ENCODE measurements at regions not wholly inside any gene's neighbourhood (a gene's known extent, or its start where the extent isn't known, plus 50 kb on each side); places are given as distances from the start of the nearest gene placed in this dataset.

DNA sequence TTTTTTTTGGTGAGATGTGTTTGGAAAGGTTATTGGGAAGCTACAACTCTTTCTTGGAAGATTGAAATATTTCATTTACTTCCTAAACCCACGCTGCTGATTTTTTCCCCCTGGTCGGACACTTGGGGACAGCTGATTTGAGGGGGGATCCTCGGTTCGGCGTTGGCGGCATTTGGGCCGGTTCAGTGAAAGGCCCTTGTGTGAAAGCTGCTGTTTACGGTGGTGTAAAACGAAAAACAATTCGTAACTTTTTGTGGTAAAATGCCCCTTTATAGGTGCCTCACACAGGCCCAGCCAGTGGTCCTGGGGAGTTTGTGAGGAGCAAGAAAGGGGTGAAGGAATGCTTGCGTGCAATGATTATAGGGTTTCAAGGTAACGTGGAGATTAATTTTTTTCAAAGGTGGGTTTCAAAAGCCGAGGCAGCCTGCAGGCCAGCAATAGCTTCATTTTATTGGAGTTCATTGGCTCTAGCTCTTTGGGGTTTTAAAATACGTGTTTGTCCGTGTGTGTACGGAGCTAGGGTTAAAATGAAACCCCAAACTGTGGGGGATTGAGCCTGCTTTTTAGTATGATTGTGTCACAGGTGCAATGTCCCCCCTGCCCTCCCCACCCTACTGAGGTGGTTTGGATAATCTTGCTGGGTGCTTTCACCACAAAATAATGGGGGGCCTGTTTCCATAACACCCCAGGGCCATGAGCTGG is 77.2 kb upstream of the PPARA start:
- DNase-seq (ENCODE audit: low spot score) = no peak
- in situ Hi-C loops (cut with HindIII; ENCODE audit: low sequenced_read_pairs) = no loop called here

DNA sequence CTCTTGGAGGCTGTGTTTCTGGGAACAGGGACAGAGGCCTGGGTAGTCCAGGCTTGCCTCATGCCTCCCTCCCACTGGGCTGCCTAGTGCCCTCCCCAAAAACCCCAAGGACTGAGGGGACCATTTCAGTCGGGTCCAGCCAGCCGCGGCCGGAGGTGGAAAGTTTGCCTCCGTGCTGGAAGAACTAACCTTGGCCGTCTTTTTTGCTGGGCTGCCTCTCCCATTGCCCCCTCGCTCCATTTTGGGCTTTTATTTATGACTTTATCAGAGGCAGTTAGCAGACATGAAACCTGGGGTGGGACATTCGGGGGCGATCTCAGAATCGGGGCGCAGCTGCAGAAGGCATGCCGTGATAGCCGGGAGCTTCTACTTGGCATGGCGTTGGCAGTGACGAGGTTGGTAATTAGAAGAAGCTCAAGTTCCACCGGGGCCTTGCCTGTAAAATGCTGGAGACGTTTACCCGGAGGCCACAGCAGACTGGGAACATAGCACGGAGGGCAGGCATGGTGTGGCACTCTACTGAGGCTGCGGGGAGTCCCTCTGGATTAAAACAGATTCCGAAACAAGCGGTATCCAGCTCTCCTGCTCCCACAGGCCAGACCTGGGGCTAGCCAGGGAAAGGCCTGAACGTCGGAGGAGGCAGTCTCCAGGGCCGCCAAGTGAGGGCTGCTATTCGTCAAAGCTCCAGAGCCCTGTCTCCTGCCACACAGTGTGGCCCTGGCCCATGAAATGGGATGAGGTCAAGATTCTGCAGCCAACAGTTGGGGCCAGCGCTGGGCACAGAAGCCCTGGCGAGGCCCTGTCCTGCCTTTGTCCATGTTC is 76.4 kb upstream of the PPARA start:
- in situ Hi-C loops (cut with HindIII; ENCODE audit: low sequenced_read_pairs) = no loop called here
- peak; percentile 72 for DNase-seq (ENCODE audit: low spot score)

DNA sequence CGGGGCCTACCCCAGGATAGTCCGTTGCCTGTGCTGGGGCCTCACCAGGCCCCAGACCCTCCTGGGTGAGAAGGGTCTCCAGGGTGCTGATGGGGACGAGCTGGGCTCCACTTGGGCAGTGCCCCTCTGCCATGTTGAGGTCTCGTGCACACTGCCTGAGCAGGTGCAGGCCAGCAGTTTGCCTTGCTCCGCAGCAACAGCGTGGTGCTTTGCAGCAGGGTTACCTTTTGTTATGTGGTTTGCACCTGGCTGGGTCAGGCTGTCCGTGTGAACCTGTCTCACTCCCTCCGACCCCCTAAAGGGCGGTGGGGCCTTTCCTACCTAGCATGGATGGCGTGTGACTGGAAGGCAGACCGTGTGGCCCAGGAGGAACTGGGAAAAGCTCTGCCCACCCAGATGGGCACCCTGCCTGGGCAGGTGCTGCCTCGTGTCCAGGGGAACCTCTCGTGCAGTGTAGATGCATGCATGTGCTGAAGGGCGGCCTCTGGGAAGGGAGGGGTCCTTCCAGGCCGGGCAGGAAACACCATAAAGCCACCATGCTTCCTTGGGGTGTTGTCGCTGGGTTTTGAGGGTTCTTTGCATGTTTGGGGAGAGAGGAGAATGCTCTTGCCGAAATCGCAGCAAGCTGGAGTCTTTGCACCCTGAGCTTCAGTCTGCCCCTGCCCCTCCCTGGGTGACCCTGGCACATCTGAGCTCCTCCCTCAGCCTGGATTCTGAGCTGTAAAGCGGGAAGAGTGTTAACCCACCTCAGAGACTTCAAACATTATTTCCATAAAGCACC is 75.4 kb upstream of the PPARA start:
- in situ Hi-C loops (cut with HindIII; ENCODE audit: low sequenced_read_pairs) = loop anchor here (5.0 kb wide), 1 partner anchor 53 kb away; no protein-coding TSS in a partner anchor

DNA sequence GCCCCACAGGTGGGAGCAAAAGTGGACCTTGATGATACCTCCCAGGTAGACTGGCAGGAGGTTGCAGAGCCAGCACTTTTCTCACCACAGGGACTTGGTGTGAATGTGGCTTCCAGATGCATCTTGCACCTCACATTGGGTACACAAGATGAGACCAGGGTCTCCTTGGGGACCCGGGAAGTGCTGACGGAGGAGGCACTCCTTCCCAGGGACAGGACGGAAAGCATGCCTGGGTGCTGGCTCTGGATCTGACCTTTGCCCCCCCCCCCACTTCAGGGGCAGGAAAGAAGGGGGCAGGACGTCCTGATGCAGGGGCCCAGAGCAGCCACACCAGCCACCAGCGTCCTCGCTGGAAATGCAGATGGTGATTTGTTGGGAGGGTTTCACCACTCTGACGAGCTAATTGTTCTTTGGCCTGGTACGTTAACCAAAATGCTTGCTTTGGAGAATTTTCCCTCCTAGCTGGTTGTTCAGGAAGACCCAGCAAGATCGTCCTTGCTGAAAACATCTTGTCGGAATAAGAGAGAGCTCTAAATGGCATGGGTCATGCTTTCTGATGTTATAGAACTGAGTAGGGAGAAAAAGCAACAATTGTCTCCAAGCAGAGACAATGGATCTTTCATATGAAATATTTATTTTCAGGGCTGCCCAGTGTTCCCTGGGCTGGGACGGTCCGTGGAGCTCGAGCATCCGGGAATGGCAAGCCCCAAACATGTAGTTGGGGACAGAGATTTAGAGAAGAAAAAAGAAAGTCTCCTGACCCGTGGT is 74.4 kb upstream of the PPARA start:
- in situ Hi-C loops (cut with HindIII; ENCODE audit: low sequenced_read_pairs) = loop anchor here (5.0 kb wide), 1 partner anchor 54 kb away; no protein-coding TSS in a partner anchor
- DNase-seq (ENCODE audit: low spot score) = no peak

More for the DNA sequence above, 75.4 kb upstream of the PPARA start:
- no peak for DNase-seq (ENCODE audit: low spot score)

DNA sequence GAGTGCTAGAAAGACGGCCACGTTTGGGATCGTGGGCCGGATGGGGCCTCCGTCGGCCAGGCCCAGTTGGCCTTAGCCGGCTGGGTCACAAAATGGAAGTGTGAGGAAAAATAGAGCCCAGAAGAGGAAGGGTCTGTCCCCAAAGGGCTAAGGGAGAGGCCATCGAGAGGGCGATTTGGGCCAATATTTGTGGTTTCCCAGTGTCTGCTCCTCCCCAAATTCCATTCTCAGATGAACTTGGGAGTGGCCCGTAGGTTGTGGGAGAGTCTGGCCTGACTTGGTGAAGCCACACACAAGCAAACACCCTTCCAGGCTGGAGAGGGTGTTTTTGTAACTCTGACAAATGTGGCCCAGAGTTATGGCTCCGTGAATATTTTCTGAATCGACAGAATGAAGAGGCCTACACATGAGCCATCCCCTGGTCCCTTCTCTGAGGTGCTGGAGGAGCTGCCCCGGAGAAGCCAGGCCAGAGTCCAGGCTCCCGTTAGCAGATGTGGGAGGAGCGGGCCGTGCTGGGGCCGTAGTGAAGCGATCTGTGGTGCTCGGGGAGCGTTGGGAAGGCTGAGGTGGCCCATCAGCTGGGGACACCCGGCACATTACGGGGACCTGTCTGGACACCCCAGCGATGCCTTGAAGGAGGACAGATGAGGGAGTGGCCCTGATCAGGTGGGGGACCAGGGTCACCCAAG is 73.5 kb upstream of the PPARA start:
- in situ Hi-C loops (cut with HindIII; ENCODE audit: low sequenced_read_pairs) = loop anchor here (5.0 kb wide), 1 partner anchor 54 kb away; no protein-coding TSS in a partner anchor
- no peak for DNase-seq (ENCODE audit: low spot score)

DNA sequence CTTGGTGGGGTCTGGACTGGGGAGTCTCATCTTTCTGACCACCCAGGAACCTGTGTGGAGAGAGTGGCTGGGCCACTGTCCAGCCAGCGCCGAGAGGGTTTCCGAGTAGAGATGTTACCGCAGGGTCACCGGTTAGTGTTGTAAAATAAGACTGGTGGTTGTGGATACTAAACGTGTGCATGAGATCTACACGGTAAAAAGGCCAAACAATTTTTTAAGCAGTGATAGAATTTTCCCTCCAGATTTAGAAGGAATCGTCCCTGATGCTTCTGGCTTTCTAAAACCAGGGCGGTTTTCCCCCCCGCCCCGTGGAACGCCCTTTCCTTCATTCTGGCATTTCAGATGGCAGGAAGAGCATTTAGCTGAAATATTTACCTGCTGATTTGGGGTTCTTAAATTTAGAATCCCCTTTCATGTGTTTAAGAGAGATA is 72.6 kb upstream of the PPARA start:
- DNase-seq (ENCODE audit: low spot score) = no peak
- in situ Hi-C loops (cut with HindIII; ENCODE audit: low sequenced_read_pairs) = loop anchor here (5.0 kb wide), 1 partner anchor 55 kb away; no protein-coding TSS in a partner anchor

DNA sequence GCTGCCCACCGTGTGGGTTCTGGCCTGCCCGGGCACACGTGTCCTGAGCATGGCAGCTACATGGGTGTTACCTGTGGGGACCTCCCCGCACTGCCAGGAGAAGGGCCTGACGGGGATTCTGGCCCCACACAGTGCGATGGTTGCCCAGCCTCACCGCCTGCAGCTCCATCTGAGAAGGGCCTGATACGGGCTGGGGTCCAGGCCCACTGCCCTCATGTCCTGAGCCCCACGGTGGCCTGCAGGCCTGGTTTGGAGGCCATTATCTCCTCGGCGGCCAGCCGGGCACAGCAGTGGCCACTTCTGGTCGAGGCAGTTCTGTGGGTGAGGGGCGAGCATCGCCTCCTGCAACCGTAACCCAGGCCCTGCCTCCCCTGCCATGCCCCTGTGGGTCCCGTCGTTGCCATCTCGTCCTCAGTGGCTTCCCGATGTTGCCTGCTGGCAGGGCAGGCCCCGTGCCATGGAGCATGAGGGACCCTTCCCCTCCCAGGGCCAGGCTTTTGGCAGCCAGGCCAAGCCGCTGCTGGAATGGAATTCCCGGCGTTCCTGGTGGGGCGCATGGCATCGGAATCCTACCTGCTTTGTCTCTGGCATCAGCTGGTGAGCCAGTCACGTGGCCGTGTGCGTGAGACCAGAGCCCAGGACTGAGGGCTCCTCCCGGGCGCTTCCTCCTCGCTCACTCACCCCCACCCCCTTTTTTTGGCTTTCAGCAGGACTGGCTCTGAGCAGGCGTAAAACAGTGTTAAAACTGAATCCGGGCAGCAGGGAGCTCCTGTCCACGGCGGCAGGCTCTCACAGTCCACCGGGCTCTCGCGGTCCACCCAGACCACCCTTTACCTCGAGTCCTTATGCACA is 71.9 kb upstream of the PPARA start:
- in situ Hi-C loops (cut with HindIII; ENCODE audit: low sequenced_read_pairs) = loop anchor here (5.0 kb wide), 1 partner anchor 56 kb away; no protein-coding TSS in a partner anchor
- DNase-seq (ENCODE audit: low spot score) = peak; percentile 96

DNA sequence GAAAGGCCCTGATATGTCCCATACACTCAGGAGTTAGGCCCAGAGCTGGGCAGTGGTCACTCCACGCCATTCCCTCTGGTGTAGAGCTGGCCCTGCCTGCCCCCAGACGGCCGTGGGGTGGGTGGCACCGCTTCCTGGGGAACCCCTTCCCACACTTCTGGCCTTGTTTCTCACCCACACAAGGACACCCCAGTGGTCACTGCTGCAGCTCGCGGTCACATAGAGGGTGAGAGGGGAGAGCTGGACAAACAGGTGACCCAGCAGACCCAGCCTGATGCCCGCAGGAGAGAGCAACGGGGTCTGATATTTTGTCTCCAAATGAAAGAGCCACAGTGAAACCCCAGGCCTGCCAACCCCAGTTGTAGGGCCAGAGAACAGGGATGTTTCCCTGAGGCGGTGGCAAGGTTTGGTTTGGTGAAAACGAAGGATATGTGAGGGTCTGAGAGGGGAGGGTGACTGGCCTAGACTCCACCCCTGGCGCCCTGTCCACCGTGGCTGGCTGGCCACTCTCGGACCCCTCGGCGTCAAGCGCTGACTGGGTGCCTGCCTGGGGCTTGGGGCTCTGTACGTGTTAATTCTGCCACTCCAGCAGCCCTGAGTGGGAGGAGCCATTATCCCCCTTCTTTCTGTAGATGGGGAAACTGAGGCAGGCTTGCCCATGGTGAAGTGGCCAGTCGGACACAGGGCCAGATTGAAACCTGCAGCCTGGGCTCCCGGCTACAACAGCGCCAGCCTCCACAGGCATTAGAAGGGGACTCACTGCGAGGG is 71.0 kb upstream of the PPARA start:
- DNase-seq (ENCODE audit: low spot score) = no peak
- in situ Hi-C loops (cut with HindIII; ENCODE audit: low sequenced_read_pairs) = loop anchor here (5.0 kb wide), 1 partner anchor 57 kb away; no protein-coding TSS in a partner anchor

DNA sequence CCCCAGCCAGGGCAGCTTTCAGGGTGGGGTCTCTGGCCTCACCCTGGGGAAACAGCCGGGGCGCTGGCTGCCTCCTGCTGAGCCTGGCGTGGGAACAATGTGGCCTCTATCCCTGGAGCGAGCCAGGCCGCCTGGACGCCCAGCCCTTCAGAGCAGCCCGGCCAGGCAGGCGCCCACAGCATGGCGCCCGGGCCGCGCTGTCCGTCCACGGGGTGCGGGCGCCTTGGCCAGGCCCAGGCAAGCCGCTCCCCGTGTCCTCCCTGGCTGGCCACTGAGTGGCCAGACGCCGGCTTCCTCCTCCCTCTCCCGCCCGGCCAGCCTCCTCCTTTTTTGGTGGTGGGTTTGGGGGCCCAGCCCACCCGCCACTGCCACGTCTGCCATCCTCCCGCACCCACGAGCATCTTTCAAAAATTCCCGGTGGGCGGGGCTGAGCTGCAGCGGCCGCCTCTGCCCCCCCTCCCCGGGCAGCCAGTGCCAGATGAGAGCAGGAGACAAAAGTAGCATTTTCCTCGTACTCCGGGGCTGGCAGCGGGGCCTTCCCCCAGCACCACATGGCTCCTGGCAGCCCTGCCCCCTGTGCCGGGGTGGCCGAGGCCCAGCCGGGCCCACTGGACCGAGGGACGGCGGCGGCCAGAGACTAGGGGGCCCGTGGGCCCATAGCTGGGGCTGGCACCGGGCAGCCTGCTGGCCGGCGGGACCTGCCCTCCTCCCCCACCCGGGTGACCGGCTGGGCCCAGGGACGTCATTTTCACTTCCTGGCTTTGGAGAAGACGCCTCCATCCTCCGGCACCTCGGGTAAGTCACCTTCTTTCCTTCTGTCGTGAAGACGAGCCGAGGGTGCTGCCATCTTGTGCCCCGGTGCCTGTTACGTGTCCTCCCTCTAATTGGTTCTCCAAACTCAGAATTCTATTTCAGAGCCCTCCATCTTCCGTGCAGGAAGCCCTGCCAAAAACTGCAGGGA is 70.2 kb upstream of the PPARA start:
- in situ Hi-C loops (cut with HindIII; ENCODE audit: low sequenced_read_pairs) = loop anchor here (5.0 kb wide), 1 partner anchor 58 kb away; no protein-coding TSS in a partner anchor
- peak; percentile 82 for DNase-seq (ENCODE audit: low spot score)

DNA sequence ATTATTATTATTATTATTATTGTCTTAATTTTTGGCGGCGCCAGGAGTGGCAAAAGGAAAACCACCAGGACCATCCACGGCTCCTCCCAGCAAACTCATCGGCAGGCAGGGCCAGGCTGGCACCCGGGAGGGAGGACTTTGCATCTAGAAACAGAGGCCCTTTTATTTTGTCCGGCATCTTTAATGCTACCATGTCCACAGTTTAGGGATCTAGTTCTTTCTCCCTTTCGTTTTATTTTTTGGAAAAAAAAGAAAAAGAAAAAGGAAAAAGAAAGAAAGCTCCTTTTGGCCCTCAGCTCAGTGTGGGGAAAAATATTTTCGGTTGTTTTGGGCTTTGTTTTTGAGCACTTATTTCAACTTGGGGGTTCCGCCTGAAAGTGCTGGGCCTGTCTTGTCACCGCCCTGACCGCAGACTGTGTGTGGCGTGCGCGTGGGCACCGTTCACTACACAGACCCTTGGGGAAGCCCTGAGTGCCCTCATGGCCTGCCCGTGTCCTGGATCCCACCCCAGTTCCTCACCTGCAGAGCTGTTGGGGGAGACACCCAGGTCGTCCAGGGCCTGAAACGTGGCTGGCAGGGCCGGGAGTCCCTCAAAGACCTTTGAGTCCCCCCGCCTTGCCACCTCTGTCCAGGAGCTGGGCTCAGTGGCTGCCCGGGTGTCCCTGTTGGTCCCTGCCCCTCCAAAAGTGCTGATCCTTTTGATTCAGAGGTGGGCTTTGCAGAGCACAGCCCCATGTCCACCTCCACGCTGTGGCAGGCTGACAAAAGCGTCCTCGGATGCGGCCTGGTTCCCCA is 69.1 kb upstream of the PPARA start:
- DNase-seq (ENCODE audit: low spot score) = no peak
- in situ Hi-C loops (cut with HindIII; ENCODE audit: low sequenced_read_pairs) = no loop called here

DNA sequence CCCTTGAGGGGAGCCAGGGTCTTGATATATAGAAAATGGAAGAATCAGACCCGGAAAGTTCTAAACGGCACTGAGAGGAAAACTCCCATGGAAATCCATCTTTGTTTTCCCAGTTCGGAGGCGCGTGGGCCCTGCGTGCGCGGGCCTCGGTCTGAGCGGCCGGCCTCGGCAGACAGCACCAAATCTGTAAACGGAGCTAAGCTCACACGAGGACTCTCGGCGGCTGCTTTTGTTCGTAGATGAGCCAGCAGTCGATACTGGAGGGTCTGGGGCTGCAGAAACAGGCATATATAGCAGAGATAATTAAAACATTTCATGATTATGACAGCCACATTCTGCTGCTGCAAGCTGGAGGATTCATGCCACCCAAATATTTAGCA is 68.5 kb upstream of the PPARA start:
- no peak for DNase-seq (ENCODE audit: low spot score)
- in situ Hi-C loops (cut with HindIII; ENCODE audit: low sequenced_read_pairs) = no loop called here

DNA sequence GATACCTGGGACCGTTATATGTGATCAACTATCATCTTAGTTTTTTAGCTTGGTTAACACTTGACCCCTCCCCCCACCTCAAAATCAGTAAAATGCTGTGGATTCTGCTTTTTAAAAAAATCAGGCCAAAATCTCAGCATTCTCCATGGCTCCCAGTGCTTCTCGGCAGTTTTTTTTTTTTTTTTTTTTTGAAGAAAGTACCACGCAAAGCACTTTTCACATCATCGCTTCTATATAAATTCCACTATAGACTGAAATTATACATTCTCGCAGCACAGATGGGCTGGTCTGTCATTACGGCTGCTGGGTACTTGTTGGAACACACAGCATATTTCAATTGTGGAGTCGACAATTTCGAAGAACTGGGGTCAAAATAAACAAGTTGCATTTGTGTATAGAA is 67.7 kb upstream of the PPARA start:
- no peak for DNase-seq (ENCODE audit: low spot score)
- in situ Hi-C loops (cut with HindIII; ENCODE audit: low sequenced_read_pairs) = no loop called here

DNA sequence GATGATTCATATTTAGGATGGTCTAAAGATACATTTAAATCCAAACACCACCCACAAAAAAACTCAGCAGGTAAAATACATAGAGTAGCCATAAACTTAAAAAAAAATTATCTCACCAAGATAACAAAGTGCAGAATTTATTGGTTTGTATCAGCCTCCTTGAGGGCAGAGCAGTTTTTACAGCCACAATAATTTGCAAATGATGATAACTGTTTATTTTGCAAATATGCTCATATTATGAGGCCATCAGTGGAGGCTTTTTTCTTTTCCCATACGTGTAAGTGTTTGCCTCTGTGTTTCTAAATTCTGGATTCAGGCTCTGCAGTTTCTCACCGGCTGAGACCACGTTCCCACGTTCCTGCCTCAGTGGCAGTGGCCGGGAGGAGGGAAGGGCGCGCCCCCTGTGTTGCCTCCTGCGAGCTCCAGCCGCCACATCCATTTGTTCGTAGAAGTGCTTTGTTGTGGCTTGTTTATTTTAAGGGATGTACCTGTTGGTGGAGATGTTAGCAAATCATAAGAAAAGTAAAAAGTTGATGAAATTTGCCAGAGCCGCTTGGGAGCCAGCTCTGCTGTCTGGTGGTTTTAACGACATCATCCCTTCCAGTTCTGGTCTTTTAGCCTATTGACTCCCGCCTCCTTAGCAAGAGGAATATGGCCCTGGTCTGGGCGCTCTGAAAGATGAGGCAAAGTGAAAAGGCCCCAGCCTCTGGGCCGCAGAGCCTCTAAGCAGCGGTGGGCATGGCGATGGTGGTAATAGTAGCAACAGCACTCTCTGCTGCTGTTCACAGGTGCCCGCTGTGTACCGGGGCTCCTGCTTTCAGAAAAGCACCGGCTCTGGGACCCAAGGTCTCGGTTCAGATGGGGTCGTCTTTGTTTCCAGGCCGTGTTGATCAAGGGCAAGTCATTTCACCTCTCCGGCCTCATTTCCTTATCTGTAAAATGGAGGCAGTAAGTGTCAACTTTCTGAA is 66.7 kb upstream of the PPARA start:
- in situ Hi-C loops (cut with HindIII; ENCODE audit: low sequenced_read_pairs) = no loop called here
- DNase-seq (ENCODE audit: low spot score) = no peak

DNA sequence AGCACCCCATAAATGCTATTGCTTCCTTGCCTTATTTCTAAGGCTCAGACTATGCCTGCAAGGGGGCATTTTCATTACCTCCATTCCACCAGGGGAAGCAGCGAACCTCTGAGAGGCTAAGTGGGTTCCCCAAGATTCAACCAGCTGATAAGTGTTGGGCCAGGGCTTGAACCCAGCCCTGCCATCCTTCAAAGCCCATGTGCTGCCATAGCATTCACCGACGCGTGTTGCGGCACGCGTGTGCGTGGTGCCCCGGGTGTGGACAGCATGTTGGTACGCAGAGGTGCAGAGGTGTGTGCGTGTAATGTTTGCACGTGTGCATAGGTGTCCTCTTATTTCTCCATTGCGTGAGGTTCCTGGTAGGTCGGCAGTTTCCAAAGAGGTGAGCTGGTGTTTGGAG is 66.0 kb upstream of the PPARA start:
- in situ Hi-C loops (cut with HindIII; ENCODE audit: low sequenced_read_pairs) = no loop called here
- no peak for DNase-seq (ENCODE audit: low spot score)
